ENCODE measurements at regions not wholly inside any gene's neighbourhood (a gene's known extent, or its start where the extent isn't known, plus 50 kb on each side); places are given as distances from the start of the nearest gene placed in this dataset.

DNA sequence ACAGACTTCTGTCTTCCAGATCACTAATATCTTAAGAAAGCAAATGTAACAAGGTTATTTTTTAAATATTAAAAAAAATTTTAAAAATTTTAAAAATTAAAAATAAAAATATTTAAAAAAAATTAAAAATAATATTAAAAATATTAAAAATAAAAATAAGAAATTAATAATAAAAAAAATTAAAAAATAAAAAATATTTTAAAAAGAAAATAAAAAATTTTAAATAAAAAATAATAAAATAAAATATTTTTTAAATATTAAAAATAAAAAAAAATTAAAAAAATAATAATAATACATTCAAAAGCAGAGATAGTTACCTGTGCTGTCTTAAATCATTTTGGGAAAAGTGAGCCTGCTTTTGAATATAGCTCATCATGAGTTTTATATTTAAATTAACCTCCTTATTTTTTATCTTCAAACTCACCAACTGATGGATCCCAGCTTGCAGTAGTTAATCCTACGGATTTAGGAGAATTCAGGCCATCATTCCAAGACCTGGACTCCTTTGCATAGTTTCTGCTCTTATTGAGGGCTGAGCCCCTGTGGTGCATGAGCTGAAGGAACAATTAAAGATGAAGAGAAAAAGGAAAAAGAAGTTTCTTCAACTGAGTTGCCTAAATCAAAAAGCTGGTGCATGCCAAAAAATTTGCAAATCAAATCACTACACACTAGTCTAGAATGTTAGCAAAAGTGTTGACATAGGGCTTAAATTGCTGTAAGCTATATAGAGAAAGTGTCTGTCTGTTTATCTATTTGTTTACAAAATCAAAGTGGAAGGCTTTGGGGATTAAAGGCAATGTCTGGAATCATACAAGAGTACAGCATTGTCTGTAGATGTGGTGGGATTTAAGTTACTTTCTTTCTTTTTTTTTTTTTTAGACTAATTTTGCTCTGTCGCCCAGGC is 50.5 kb upstream of the ZNF438 start:
- DNase-seq = no peak

DNA sequence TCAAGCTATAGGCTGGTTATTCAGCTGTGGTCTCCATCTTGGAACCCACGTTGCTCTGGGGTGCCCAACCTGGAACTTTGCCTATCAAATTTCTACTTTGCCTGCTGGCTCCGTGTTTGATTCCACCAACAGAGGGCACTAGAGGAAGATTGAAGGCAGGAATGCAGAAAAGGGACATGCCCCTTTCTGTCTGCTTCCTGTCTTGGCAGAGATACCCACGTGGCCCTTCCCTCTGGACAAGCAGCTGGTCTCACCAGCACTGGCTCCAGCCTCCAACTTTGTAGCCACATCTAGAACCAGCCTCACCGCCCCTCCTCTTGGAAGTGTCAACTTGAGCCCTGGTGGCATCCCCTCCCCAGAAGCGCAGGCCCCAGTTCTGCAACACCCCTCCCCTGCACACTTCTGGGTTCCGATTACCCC is 52.1 kb upstream of the ZNF438 start:
- DNase-seq = no peak

DNA sequence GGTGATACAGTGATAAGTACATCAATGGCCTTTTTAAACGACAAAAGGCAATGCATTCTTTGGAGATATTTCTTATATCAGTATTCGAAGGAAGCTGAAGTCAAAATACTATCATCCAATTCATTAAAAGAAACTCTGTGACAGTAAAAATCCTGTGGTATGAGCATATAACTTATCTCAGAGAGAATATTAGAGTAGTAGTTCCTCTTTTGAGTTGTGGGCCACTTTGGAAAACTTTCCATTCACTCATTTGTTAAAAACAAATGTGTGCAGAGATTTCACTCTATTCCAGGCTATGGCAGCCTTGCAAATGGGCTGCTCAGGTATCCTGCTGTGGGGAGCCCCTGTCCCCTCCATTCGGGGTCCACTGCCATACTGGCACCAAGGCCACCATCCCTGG is 55.3 kb upstream of the ZNF438 start:
- DNase-seq = no peak

DNA sequence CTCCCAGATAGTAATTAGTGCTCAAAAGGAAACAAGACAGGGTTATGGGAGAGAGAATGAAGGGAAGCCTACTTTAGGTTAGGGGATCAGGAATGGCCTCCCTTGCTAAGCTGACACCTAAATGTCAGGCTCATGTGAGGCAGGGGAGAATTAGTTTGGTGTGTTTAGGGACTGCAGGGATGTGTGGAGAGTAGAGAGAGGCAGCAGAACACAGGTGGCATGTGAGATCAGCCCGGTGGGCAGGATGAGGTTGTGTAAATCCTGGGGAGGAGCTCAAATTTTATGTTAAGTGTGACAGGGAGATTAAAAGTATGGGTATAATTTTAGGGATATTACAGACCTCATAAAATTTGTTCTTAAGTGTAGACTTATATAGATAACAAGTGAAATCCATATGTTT is 56.2 kb upstream of the ZNF438 start:
- no peak for DNase-seq

DNA sequence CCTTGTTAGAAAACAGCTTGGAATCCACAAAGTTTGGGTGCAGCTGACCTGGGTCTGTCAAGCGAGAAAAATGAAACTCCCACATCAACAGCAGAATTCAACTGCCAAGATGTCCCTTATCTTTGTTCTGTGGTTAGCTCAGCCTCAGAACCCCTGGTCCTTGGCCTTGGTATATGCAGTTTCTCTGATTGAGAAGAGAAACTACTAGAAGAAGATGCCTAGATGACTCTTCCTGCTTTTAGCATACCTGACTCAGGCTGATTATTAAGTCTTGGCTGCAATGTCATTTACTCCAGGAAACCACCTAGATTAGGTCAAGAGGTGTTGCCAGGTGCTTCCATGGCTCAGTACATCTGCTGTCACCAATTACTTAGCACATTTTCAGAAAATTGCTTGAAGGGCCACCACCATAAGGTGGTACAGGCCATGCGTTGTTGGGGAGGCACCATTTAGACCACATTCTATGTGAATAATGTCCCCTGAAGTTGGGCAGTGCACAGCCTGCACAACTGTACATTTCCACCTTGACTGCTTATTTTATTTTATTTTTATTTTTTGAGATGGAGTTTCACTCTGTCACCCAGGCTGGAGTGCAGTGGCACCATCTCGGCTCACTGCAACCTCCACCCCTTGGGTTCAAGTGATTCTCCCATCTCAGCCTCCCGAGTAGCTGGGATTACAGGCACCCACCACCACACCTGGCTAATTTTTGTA is 59.4 kb upstream of the ZNF438 start:
- no peak for DNase-seq

DNA sequence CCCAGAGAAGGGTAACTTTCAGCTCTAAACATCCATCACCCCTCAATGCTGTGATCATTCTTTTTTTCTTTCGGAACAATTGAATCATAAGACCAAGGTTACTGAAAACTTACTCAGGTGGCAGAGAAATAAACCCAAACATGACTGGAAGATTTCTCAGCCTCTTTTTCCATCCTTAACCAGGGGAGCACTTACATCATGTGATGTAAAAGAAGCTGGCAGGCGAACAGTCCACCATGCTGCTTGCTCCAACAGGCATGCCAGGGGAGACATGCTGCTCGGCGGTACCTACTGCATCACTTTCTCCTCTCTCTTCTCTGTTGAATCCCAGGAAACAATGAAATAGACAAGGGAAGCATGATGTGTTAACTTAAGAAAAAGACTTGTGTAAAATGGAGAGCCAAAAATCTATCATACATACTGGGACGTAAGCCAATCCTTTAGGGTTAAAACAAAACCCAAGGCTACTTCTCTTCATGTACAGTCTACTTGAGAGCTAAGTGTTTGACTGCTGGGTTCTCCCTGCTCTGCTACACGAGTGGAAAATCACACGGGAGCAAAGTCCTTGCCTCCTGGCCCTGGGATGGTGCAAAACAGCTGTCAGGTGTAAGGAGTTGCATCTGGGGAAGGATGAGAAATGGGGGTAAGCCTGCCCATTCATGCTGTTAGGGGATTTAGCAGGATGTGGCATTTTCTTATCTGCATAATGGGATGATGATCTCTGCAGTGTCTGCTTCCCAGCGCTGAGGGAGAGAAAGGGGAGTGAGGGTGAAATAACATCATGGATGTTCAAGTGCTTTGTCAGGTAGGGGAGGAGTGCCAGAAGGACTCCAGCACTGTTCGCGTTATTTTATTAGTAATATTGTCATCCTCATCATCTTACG is 64.3 kb upstream of the ZNF438 start:
- DNase-seq = no peak

DNA sequence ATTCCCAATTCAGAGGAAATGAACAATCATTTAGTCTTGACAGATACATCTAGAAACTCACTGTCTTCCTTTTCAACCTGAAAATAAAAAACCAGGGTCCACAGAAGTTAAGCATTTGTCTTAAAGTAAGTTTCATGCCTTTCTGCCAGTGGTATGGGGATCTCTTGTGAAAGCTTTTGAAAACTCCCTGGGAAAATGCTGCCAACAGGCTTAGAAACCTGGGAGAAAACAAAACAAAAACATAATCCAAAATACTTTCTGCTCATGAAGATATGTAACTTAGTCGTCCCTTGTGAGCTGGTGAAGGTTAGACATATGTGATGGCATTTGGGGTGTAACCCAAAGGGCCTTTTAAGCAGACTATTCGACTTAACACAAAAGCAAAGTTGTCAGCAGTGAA is 66.4 kb upstream of the ZNF438 start:
- DNase-seq = no peak

DNA sequence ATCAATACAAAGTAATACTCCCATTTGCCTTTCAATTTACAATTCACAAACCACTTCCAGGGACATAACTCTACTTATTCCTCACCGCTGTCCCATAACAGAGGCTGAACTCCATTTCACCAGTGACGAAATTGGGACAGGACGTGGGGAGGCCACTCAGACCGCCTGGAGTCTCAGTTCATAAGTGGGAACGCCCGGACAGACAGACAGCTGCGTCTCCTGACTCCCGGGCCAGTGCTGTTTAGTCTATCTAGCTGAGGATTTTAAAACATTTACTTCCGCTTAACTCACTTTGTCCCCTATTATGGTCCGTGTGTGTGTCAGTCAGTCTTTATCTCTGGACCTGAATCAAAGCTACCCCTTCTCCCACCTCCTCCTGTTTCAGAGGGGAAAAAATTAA is 67.4 kb upstream of the ZNF438 start:
- DNase-seq = no peak

DNA sequence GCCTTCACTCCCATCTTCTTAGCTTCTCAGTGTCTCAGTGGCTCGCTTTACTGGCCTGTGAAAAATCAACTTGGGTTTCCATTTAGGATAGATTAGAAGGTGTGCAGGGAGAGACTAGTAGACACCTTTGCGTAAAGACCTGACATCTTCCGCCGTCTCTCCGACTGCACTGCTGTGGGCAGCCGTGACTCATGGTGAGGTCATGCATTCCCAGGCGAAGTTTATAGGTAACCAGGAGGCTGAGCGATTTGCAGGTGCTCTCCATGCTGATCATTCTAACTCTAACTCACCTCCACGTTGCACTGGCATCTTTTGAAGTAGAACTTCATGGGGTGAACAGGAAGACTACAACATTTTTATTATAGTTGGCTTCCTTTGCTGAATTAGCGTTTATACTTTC is 68.0 kb upstream of the ZNF438 start:
- no peak for DNase-seq

DNA sequence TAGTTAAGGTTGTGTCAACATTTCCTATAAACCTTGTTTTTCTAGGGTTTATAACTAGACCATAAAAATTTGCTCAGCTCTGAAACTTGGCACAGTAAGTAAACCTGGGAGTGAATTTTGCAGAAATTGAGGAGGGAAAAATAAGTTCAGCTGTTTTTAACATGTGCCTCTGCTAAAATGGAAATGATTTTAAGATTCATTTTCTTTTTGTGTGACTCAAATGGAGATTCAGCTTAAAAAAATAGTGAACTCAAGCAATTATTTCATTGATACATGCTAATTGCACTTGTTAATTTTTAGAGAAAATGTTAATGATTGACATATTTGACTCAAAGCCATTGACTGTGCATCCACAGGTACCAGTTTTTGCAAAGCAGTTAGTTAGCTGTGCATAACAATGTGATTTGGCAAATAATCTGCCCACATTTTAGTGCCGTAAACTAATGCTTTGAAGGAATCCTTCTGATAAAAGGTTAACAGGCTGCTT is 68.5 kb upstream of the ZNF438 start:
- no peak for DNase-seq

DNA sequence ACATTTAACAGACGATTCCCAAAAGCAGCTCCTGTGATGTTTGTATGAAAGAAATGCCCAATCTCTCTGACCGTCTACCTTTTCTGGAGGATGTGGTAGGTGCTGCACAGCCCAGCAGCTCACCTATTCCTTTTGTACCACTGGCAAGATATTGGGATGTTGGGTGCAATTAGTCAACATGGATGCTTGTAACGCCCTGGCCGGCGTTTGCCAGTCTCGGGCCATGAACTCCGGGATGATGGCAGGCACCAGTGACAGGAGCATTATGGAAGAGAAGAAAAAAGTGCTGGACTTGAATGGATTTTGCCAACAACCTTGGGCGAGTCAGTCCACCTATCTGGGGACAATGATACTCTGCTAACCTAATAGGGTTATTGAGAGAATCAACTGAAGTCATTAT is 69.0 kb upstream of the ZNF438 start:
- DNase-seq = no peak

DNA sequence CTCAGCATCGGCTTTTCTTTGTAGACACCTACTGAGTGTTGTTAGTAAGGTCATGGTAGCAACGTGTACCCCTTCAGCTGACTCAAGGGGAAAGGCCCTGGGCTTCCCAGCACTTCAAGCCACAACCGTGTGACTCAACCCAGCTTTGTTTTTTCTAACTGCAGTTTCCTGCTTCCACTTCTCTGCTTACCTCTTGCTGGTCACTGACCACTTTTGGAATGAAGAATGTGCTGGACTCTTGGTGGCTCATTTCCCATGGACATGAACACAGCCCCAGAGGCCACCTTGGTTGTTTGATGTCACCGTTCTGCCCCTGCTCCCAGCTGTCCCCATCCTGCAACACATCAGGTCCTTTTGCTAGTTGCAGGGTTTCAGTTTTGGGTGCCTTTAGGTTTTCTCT is 69.5 kb upstream of the ZNF438 start:
- DNase-seq = no peak

DNA sequence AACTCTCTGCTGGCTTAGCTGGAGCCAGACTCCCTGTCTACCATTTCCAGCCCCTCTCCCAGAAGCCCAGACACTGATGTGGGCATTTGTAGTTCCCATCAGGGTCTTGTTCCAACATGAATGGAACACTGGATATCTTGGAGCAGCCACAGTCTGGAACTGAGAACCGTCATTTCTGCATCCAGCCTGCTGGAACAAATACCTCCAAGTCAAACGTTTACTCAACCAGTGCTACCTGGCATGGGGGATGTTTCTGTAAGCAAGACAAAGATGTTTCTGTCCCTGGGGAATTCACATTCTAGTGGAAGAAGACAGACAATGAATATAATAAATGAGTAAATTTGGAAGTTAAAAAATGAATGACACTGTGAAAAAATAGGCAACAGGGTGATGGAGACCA is 70.8 kb upstream of the ZNF438 start:
- DNase-seq = no peak

DNA sequence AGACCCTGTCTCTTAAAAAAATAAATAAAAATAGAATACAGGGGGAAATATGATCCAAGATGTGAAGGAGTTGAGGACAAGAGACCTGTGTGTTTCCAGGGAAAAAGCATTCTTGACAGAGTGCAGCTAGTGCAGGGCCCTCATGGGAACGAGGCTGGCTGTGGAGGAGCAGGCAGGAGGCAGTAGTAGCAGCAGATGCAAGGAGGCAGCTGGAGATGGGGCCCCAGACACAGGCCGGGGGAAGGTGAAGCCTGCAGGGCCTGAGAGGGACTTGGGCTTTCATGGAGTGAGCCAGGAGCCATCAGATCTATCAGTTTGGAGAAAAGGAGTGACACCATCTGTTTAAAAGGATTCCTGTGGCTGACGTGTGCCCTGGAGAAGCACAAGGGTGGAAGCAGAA is 71.4 kb upstream of the ZNF438 start:
- no peak for DNase-seq

DNA sequence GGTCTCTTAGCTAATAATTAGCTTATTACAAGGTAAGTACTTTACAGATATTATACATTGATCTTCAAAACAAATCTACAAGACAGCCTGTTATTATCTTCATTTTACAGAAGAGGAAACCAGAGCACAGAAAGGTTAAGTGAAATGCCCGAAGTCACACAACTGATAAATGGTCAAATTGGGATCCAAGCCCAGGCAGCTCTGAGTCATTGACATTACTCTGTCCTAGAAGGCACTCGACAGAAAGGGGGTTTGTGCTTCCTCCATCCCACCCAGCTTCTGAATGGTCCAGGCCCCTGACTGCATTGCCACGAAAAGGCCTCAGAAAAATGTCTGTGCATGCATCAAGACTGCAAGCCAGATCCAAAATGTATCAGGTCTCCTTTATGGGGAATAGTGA is 81.3 kb upstream of the ZNF438 start:
- DNase-seq = no peak

DNA sequence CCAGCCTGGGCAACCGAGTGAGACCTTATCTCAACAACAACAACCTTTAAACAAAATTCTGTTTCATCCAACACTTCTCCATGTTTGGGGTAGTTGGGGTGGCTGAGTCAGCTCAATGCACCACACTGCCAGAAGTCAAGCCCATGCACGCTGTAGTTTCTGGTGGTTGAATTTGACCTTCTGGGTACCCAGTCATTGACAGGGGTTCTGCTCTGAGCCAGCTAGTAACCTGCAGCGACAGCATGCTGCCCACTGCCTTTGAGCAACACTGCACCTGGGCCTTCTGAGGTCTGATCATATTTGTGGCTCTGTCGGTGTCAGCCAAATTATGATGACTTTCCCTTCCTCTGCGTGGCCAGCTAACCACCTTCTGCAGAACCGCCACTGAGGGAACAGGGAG is 84.6 kb upstream of the ZNF438 start:
- DNase-seq = no peak

DNA sequence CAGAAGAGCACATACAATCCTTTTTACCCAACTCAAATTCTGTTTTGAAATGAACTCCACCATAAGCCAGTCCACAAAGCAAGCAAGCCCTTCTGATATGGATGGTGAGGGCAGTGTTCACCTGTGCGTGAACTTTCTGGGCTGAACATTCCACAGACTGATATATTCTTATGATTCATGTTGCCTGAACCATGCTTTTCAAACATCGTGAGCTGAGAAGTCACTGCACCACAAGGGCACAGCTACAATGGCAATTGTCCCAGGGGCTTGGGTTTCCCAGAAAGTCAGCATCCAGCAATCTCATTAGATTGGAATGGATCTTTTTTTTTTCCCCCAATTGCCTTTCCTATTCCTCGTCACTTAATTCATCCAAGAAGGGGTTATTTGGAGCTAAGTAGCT is 86.9 kb upstream of the ZNF438 start:
- no peak for DNase-seq

DNA sequence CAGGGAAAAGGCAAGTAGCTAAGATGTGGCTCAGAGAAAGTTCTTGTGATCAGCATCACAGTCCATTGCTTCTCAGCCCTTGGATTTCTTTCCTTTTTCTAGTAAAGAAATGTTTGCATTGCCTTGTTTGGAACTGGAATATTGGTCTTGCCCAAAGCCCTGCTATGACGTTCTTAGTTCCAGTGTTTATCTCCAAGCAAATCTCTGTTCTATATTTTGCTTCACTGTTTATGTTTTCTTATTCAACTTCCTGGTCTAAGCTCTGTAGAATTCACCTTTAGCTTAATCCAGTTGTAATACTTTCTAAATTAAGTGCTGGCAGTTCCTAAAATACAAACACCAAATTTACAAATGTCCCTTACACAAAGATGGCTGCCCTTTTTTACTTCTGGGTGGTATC is 88.7 kb upstream of the ZNF438 start:
- DNase-seq = no peak

DNA sequence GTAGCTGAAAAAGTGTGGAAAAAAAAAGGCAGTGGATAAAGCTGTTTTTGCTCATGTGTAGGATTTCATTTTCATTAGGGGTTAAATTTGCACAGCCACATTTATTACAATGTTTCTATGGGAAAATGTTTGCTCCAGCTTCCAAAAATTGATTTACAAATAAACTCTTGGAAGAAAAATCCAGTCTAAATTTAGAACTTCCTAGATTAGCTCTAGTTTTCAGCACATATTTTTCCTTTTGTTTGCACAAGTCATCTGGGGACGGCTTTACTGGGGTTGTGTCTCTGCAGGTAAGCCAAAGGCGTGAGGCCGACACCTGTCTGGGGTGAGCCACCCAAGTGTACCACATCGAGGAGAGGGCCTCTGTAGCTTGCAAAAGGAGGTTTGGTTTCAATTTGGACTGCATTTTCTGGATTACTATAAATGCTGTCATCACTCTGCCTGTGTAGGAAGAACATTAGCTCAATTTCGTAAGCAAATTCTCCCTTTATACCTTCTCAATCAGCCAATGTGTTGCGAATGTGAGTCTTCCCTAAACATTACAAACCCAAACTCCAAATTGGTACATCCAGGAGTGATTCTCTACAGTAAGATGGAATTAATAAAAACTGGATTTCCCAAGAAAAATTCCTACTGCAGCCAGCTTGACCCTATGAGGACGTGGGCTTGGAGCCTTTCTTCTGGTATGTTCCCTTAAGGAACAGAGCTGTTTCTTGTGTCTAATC is 89.5 kb upstream of the ZNF438 start:
- no peak for DNase-seq

DNA sequence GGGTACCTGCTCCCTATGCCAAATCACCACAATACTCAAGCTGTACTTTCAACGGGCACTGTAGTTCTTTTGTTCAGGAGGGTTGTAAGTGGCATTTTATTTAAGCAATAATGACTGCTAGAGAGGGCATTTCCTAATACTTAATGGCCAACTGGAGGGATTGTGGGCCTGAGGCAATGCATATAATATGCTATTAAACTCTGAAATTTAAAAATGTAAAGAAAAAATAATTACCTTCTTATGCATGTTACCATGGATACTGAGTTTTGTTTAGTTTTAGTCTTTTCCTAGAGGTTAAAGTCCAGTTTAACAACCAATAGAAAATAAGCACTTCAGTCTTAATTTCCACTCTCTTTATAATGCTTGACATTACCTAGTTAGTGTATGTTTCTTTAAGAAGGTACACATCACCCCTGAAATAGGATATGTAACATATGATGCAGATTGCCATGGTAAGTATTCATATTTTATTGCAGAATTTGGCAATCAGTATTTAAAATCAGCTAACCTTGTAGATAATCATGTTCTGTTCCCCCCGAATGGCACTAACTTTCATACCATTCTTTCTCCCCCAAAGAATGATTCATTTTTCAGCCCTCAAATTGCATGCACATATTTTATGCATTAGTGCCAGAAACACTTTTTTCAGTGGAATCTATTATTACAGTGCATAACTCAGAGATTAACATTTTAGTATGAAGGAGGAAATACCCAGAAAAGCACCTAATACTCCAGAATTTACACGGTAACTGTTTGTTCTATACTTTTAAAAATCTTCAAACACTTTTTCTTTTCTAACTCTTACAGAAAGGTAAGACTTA is 90.3 kb upstream of the ZNF438 start:
- DNase-seq = no peak

DNA sequence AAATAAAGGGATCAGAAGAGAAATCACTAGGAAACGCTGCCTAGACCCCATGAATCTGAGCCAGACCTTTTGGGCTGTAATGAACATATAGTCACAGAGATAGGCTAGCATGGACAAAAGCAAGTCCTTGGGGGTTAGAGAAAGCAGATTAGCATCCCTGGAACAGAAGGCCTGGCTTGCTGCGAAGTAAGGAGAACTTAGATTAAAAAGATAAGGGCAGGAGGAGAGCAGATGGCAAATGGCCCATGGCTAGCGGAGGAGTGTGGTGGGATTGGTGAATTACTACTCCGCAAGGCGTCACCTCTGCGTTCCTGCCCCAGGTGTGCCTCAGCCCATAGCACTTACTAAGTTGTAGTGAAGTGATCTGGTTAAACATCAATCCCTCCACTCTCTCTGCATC is 92.3 kb upstream of the ZNF438 start:
- no peak for DNase-seq

DNA sequence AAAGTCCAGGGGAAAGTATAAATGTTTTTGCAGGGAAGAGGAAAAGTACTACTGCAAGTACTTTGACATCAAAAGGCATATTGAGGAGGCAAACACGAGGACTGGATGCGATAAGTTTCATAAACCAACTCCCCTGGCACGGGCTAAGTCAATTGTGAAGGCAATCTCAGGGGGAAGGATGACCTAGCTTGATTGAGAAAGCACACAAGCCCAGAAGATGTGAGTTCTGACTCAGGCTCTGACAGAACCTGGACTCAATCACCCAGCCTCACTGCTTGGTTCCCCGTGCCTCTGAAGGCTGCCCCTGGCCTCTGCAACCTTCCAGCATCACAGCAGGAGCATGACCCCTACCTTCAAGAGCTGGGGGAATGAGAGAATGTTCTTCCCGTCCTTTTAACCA is 93.2 kb upstream of the ZNF438 start:
- DNase-seq = no peak
